ENCODE measurements at regions not wholly inside any gene's neighbourhood (a gene's known extent, or its start where the extent isn't known, plus 50 kb on each side); places are given as distances from the start of the nearest gene placed in this dataset.
A peak's percentile ranks its signal among the peaks of the same experiment; 100 is the strongest.
"Not testable (repeated sequence)": the region's sequence is repeated elsewhere in the genome, so short reads cannot be mapped to it uniquely, and the experiment has no call there.

- no peak for TF ChIP-seq CTCF (IDR thresholded peaks at IDR 0.05; ENCODE audit: low read depth, low read length, missing control alignments)
- H3K4me3 ChIP-seq (ENCODE audit: low read depth, low read length): no peak overlapping the region
- no peak for DNase-seq (ENCODE audit: low read depth)
Observed at GRCh38 chr1:221045151-221045550, 165.9 kb downstream of the HLX start.

GRCh38 chr1:221045842-221046831 is 166.9 kb downstream of the HLX start:
- no peak for TF ChIP-seq CTCF (IDR thresholded peaks at IDR 0.05; ENCODE audit: low read depth, low read length, missing control alignments)
- no peak overlapping the region for H3K4me3 ChIP-seq (ENCODE audit: low read depth, low read length)
- DNase-seq (ENCODE audit: low read depth): peak; percentile 68

- H3K4me3 ChIP-seq (ENCODE audit: low read depth, low read length); DNase-seq (ENCODE audit: low read depth): not testable (repeated sequence)
Observed at GRCh38 chr1:221051391-221051790, 172.1 kb downstream of the HLX start.

GRCh38 chr1:221053889-221054288 is 174.6 kb downstream of the HLX start:
- H3K4me3 ChIP-seq (ENCODE audit: low read depth, low read length): no peak overlapping the region
- no peak for DNase-seq (ENCODE audit: low read depth)
- TF ChIP-seq CTCF (IDR thresholded peaks at IDR 0.05; ENCODE audit: low read depth, low read length, missing control alignments): no peak

- no peak overlapping the region for H3K4me3 ChIP-seq (ENCODE audit: low read depth, low read length)
- DNase-seq (ENCODE audit: low read depth): no peak
- TF ChIP-seq CTCF (IDR thresholded peaks at IDR 0.05; ENCODE audit: low read depth, low read length, missing control alignments): no peak
Observed at GRCh38 chr1:221059506-221059905, 180.3 kb downstream of the HLX start.

GRCh38 chr1:221063651-221064050 is 184.4 kb downstream of the HLX start:
- DNase-seq (ENCODE audit: low read depth): no peak
- no peak overlapping the region for H3K4me3 ChIP-seq (ENCODE audit: low read depth, low read length)
- TF ChIP-seq CTCF (IDR thresholded peaks at IDR 0.05; ENCODE audit: low read depth, low read length, missing control alignments): no peak

- H3K4me3 ChIP-seq (ENCODE audit: low read depth, low read length): no peak overlapping the region
- no peak for DNase-seq (ENCODE audit: low read depth)
- no peak for TF ChIP-seq CTCF (IDR thresholded peaks at IDR 0.05; ENCODE audit: low read depth, low read length, missing control alignments)
Observed at GRCh38 chr1:221066351-221067001, 187.2 kb downstream of the HLX start.
